Esophagus muscularis mucosa (tissue), 4 donors: ENCODE measurements at regions not wholly inside any gene's neighbourhood (a gene's known extent, or its start where the extent isn't known, plus 50 kb on each side); places are given as distances from the start of the nearest gene placed in this dataset.
"Not testable (repeated sequence)": the region's sequence is repeated elsewhere in the genome, so short reads cannot be mapped to it uniquely, and the experiment has no call there.

Experiments
- CTCF ChIP-seq, 3 experiments: fragments of 200-600 bp in 2 of 3; fragments of 450-650 bp in 1 of 3; sonication (generic) in 2 of 3; IDR thresholded peaks; one replicate each; pipeline ENCODE4 v1.5.1; 2017 to 2019; ENCODE audit warnings: antibody characterized with exemption in 3 of 3, mild to moderate bottlenecking in 2 of 3, moderate library complexity in 1 of 3
- EP300 ChIP-seq: sonication (generic); formaldehyde crosslinking; IDR thresholded peaks from one replicate; pipeline ENCODE4 v1.6.1; 2017; ENCODE audit warnings: antibody characterized with exemption
- POLR2A ChIP-seq: fragments of 450-650 bp; IDR thresholded peaks from one replicate; pipeline ENCODE4 v1.6.1; 2017; ENCODE audit warnings: antibody characterized with exemption, moderate library complexity, mild to moderate bottlenecking, low read depth
- POLR2AphosphoS5 ChIP-seq, 2 donors: sonication (generic); formaldehyde crosslinking; IDR thresholded peaks; one replicate each; pipeline ENCODE4 v1.6.1; 2017; ENCODE audit warnings: antibody characterized with exemption in 2 of 2

GRCh38 chr10:46749470-46749869 lies 161.8 kb upstream of the PTPN20 start:
- TF ChIP-seq POLR2A; CTCF (IDR thresholded peaks at IDR 0.05); POLR2AphosphoS5 (IDR thresholded peaks at IDR 0.05); EP300: not testable (repeated sequence)
